Choroid plexus epithelial cell (primary cell): ENCODE measurements at regions not wholly inside any gene's neighbourhood (a gene's known extent, or its start where the extent isn't known, plus 50 kb on each side); places are given as distances from the start of the nearest gene placed in this dataset.
A peak's percentile ranks its signal among the peaks of the same experiment; 100 is the strongest.

ENCODE experiments used
- DNase-seq: peaks from one replicate; pipeline ENCODE4 v3.0.0-alpha.2; 2010; ENCODE audit warnings: low read depth
- H3K4me3 ChIP-seq: 2 replicates; pipeline ENCODE4 v1.5.1; 2011; ENCODE audit warnings: low read depth, mild to moderate bottlenecking, control low read depth, low read length, moderate library complexity
- TF ChIP-seq, protein P1 (sequence below): conservative IDR thresholded peaks from 2 replicates; pipeline ENCODE4 v1.5.1; 2011; ENCODE audit warnings: low read depth, mild to moderate bottlenecking, control low read depth, inconsistent platforms, low read length, moderate library complexity

DNA sequence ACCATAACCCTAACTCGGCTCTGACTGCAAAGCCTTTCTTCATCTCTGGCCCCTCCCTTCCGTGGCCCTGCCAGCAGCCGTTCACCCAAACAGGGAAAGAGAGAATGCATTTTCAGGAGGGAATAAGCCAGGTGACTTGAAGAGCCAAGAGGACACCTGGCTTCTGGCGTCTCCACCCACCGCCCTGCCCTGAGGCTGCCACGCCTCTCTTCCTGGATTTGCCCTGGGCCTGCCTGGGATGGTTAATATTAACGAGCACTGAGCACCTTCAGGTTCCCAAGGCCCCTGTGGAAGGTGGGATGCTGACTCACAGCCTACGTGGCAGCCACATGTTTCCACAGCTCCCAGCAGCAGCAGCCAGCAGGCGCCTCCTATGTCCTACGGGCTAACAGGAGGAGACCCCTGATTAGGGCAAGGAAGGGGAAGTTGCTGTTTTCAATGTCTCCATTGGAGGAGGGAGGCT lies 138.0 kb upstream of the RREB1 start:
- H3K4me3 ChIP-seq, result no peak overlapping the region
- no peak for DNase-seq
- TF ChIP-seq, protein P1, sequence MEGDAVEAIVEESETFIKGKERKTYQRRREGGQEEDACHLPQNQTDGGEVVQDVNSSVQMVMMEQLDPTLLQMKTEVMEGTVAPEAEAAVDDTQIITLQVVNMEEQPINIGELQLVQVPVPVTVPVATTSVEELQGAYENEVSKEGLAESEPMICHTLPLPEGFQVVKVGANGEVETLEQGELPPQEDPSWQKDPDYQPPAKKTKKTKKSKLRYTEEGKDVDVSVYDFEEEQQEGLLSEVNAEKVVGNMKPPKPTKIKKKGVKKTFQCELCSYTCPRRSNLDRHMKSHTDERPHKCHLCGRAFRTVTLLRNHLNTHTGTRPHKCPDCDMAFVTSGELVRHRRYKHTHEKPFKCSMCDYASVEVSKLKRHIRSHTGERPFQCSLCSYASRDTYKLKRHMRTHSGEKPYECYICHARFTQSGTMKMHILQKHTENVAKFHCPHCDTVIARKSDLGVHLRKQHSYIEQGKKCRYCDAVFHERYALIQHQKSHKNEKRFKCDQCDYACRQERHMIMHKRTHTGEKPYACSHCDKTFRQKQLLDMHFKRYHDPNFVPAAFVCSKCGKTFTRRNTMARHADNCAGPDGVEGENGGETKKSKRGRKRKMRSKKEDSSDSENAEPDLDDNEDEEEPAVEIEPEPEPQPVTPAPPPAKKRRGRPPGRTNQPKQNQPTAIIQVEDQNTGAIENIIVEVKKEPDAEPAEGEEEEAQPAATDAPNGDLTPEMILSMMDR, result no peak

DNA sequence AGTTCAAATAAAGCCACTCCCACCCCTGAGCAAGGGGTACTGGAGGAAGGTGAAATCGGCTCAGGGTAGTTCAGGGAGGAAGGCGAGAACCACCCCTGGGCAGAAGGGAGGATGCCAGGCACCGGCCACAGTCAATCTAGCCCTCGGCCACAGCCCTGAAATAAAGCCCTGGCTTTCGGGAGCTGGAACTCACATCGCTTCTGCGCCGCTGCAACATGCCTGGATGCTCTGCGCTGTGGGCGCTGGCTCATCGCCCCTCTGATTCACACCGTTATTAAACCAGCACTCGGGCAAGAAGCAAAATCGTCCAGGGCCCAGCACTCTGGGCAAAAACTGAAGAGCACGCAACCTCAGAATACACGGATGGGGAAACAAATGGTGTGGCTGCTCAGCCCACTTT lies 136.9 kb upstream of the RREB1 start:
- no peak overlapping the region for H3K4me3 ChIP-seq
- DNase-seq, result no peak
- TF ChIP-seq, protein P1, result no peak

DNA sequence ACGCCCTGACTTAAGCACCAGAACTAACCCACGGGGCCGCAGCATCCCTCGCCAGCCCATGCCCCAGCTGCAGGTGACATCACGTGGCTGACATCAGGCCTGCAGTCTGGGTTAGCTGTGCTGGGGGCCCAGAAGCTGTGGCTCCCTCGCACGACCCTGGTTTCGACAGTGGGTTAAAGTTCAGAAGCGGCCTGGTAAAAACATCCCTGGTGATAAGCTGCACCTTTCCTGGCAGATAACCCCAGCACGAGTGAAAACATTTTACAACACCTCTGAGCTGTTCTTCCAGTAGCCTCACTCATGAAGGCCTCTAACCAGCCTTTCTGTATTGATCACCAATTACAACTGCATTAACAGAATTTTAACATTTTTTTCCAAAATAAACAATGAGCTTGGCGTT lies 136.4 kb upstream of the RREB1 start:
- H3K4me3 ChIP-seq, result no peak overlapping the region
- TF ChIP-seq, protein P1, result no peak
- no peak for DNase-seq

DNA sequence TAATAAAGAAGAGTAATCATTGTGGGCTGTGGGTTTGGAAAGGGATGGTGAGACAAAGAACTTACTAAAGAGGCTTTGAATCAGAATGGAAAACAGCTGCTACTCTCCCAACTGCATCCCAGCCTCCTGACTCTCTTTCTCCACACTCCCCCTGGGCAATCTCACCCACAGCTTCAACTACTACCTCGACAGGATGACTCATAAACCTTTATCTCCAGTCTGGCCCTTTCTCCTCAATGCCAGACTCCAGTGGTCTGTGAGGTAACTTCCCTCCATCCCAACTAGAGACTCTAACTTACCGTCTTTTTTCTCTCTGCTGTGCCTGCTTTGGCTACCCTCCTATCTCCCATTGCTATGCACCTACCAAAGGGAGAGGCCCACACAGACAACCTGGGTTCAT lies 135.3 kb upstream of the RREB1 start:
- H3K4me3 ChIP-seq, result no peak overlapping the region
- TF ChIP-seq, protein P1, result no peak
- DNase-seq, result peak; percentile 51

DNA sequence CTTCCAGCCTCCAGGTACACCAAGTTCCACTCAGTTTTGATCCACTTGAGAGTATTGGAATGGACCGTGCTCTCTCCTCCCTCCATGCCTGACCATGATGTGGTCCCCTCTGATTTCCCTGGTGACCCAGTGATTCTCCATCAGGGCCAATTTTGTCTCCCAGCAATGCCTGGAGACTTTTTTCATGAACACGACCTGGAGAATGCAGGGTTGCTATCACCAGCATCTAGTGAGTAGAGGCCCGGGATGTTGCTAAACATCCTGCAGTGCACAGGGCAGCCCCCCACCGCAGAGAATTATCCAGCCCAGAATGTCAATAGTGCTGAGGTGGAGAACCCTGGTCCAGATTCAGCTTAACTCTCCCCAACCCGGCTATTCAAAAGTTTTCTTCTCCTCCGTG lies 134.0 kb upstream of the RREB1 start:
- H3K4me3 ChIP-seq, result no peak overlapping the region
- TF ChIP-seq, protein P1, result no peak
- no peak for DNase-seq

DNA sequence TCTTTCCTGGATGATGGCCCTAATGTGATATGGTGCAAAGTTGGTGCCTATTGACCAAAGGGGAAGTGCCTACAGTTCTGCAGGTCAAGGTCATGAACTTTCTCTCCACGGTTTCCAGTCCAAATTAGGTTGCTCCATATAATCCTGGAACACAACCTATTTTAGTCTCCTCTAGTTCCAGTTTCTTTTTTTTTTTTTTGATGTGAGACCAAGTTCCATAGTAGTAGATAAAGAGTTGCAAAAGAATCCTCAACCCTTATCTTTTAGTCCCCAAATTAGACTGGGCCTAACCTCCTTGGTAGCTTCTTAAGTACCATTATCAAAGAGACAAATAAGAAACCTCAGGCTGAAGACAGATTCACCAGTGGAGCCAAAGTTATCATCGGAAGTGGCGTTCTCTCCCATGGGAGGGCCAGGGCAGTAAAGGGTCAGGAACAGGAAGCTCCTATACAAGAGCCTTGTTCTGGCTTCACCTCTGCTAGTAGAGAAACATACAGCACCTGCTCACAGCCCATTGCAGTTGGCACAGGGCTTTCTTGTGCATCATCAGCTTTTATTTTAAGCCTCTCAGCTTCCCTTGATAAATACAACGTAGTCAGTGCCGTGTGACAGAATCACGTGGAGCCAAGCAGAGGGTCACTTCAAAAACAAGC lies 132.2 kb upstream of the RREB1 start:
- no peak overlapping the region for H3K4me3 ChIP-seq
- DNase-seq, result no peak
- TF ChIP-seq, protein P1, result no peak

DNA sequence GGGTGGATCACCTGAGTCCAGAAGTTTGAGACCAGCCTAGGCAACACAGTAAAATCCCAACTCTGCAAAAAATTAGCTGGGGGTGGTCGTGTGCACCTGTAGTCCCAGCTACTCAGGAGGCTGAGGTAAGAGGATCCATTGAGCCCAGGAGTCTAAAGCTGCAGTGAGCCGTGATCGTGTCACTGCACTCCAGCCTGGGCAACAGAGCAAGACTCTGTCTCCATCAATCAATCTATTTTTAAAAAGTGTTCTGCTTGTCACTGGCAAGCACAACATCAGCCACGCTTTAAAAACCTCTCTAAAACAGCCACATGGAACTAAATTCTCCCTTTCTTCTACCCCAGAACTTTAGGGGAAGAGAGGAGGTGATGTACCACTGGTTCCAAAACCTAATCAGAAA lies 131.6 kb upstream of the RREB1 start:
- no peak overlapping the region for H3K4me3 ChIP-seq
- TF ChIP-seq, protein P1, result no peak
- DNase-seq, result no peak
